Erythroblast (primary cell): ENCODE measurements at regions not wholly inside any gene's neighbourhood (a gene's known extent, or its start where the extent isn't known, plus 50 kb on each side); places are given as distances from the start of the nearest gene placed in this dataset.

ENCODE experiments used
- GATA1 ChIP-seq: IDR thresholded peaks from 2 replicates; pipeline ENCODE4 v1.6.1; 2011; ENCODE audit warnings: low read depth, mild to moderate bottlenecking, control low read depth, low read length, moderate library complexity
- POLR2A ChIP-seq: IDR thresholded peaks from 2 replicates; pipeline ENCODE4 v1.6.1; 2011; ENCODE audit warnings: mild to moderate bottlenecking, low read length

GRCh38 chr10:65394502-65395297 is 1531.1 kb upstream of the LRRTM3 start:
- TF ChIP-seq POLR2A = no peak
- TF ChIP-seq GATA1 = no peak
